ENCODE measurements at regions not wholly inside any gene's neighbourhood (a gene's known extent, or its start where the extent isn't known, plus 50 kb on each side); places are given as distances from the start of the nearest gene placed in this dataset.
A peak's percentile ranks its signal among the peaks of the same experiment; 100 is the strongest.

GRCh38 chr5:108649106-108649505 lies 98.6 kb upstream of the FER start:
- no peak for DNase-seq

- DNase-seq: peak; percentile 48 to 62
Observed at GRCh38 chr5:108642170-108642906, 105.4 kb upstream of the FER start.

- DNase-seq: no peak
Observed at GRCh38 chr5:108641596-108641995, 106.1 kb upstream of the FER start.

- no peak for DNase-seq
Observed at GRCh38 chr5:108639366-108639765, 108.3 kb upstream of the FER start.

GRCh38 chr5:108638021-108638420 lies 109.7 kb upstream of the FER start:
- DNase-seq: no peak

- DNase-seq: no peak
Observed at GRCh38 chr5:108637134-108637533, 110.6 kb upstream of the FER start.

GRCh38 chr5:108636135-108636853 lies 111.4 kb upstream of the FER start:
- DNase-seq: no peak

- DNase-seq: no peak
Observed at GRCh38 chr5:108634617-108635288, 112.9 kb upstream of the FER start.

- no peak for DNase-seq
Observed at GRCh38 chr5:108634010-108634616, 113.6 kb upstream of the FER start.

- DNase-seq: no peak
Observed at GRCh38 chr5:108629779-108630528, 117.7 kb upstream of the FER start.

GRCh38 chr5:108625654-108626053 lies 122.0 kb upstream of the FER start:
- DNase-seq: no peak

- no peak for DNase-seq
Observed at GRCh38 chr5:108623826-108624225, 123.9 kb upstream of the FER start.

- DNase-seq: no peak
Observed at GRCh38 chr5:108620516-108620915, 127.2 kb upstream of the FER start.

GRCh38 chr5:108619815-108620214 lies 127.9 kb upstream of the FER start:
- DNase-seq: no peak

GRCh38 chr5:108617467-108618435 lies 129.9 kb upstream of the FER start:
- DNase-seq: no peak

- DNase-seq: no peak
Observed at GRCh38 chr5:108615216-108615615, 132.5 kb upstream of the FER start.

GRCh38 chr5:108607421-108607820 lies 140.3 kb upstream of the FER start:
- no peak for DNase-seq

GRCh38 chr5:108606185-108606584 lies 141.5 kb upstream of the FER start:
- no peak for DNase-seq

- DNase-seq: no peak
Observed at GRCh38 chr5:108602830-108603229, 144.9 kb upstream of the FER start.

GRCh38 chr5:108590799-108591198 lies 156.9 kb upstream of the FER start:
- no peak for DNase-seq

- DNase-seq: no peak
Observed at GRCh38 chr5:108588323-108588722, 159.4 kb upstream of the FER start.

- DNase-seq: no peak
Observed at GRCh38 chr5:108587821-108588220, 159.9 kb upstream of the FER start.
